Karpas-422 (cell line): ENCODE measurements at regions not wholly inside any gene's neighbourhood (a gene's known extent, or its start where the extent isn't known, plus 50 kb on each side); places are given as distances from the start of the nearest gene placed in this dataset. TPM values are rescaled to one million over a fixed set of nuclear protein-coding genes. Genes with fewer than 3 reads are reported as not detected.

Source experiments
- DNase-seq: peaks from one replicate; pipeline ENCODE4 v3.0.0-alpha.2; 2015
- H2AFZ ChIP-seq: fragments of 200-600 bp; sonication (generic); 2 replicates; pipeline ENCODE4 v1.6.1; 2014; ENCODE audit warnings: antibody characterized with exemption, low read length, mixed read lengths
- H3K27ac ChIP-seq: fragments of 200-600 bp; sonication (generic); 2 replicates; pipeline ENCODE4 v1.5.1; 2014; ENCODE audit warnings: mild to moderate bottlenecking, low read length, moderate library complexity
- H3K27me3 ChIP-seq: fragments of 200-600 bp; sonication (generic); 2 replicates; pipeline ENCODE4 v1.6.1; 2014; ENCODE audit warnings: low read length, mixed read lengths
- H3K36me3 ChIP-seq: fragments of 200-600 bp; sonication (generic); 2 replicates; pipeline ENCODE4 v1.6.1; 2014; ENCODE audit warnings: low read length, mixed read lengths; ENCODE audit not compliant: insufficient read depth
- H3K4me1 ChIP-seq: fragments of 200-600 bp; sonication (generic); 2 replicates; pipeline ENCODE4 v1.6.1; 2014; ENCODE audit warnings: mild to moderate bottlenecking, low read length, mixed read lengths
- H3K4me2 ChIP-seq: fragments of 200-600 bp; sonication (generic); 2 replicates; pipeline ENCODE4 v1.6.1; 2014; ENCODE audit warnings: low read length, low read depth, mild to moderate bottlenecking; ENCODE audit not compliant: poor library complexity, severe bottlenecking
- H3K4me3 ChIP-seq: fragments of 200-600 bp; sonication (generic); 2 replicates; pipeline ENCODE4 v1.5.1; 2014; ENCODE audit warnings: mild to moderate bottlenecking, antibody characterized with exemption, low read length, mixed read lengths
- H3K79me2 ChIP-seq: fragments of 200-600 bp; sonication (generic); 2 replicates; pipeline ENCODE4 v1.6.1; 2014; ENCODE audit warnings: mild to moderate bottlenecking, low read length, mixed read lengths
- H3K9ac ChIP-seq: fragments of 200-600 bp; sonication (generic); 2 replicates; pipeline ENCODE4 v1.6.0; 2014; ENCODE audit warnings: low read length
- H3K9me2 ChIP-seq: fragments of 200-600 bp; sonication (generic), shearing (Covaris generic); replicated peaks from 2 replicates; pipeline ENCODE4 v1.6.0; 2014; ENCODE audit warnings: mild to moderate bottlenecking, low read length, moderate library complexity; ENCODE audit not compliant: insufficient read depth
- H3K9me3 ChIP-seq: fragments of 300-700, 200-600 bp; sonication (generic); 2 replicates; pipeline ENCODE4 v1.6.1; 2014; ENCODE audit warnings: low read length, mixed read lengths
- H4K20me1 ChIP-seq: fragments of 200-600 bp; sonication (generic); 2 replicates; pipeline ENCODE4 v1.6.1; 2014; ENCODE audit warnings: mild to moderate bottlenecking, antibody characterized with exemption, low read length, low read depth; ENCODE audit not compliant: insufficient read depth
- small RNA-seq: library from RNA; depleted of rRNA; stranded (forward); fragments of <200 nt; gene quantifications from one replicate; pipeline ENCODE3, GENCODE V24; 2014

DNA sequence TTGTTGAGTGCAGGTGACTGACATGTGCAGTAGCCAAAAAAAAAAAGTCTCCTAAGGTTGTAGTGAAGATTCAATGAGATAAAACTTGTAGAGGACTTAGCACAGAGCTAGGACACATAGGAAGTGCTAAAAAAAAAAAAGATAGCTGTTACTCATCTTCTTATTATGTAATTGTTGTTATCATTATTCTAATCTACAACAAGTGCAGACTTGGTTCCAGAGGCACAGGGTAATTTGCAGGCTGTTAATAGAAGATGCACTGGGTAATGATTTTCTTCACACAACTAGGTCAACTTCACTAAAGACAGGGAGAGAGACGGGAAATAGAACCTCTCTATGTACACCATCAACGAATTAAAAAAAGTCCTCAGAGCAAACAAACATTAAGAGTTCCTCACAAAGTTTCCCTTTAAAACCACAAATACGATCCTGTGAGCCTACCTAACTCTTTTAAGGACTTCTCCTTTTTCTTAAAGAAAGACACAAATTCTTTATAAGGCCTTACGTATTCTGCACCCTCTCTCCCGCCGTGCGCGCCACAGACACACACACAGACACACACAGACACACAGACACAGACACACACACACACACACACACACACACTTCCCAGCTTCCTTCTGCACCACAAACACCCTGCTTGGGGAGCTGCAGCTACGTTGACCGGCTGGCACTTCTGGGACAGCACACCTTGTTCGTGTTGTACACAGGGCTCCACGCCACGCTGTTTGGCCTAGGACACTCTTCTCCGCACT, 49.8 kb upstream of the GADD45A start:
- no peaks in the 10 kb centered on the region for H4K20me1 ChIP-seq
- no peaks in the 10 kb centered on the region for H3K4me1 ChIP-seq
- H3K27ac ChIP-seq = no peak overlapping the region
- DNase-seq = no peak
- H3K9ac ChIP-seq = no peak overlapping the region
- H2AFZ ChIP-seq = no peak overlapping the region
- H3K4me3 ChIP-seq = no peak overlapping the region
- H3K79me2 ChIP-seq = no peaks in the 10 kb centered on the region
- H3K9me3 ChIP-seq = no peaks in the 10 kb centered on the region
- H3K9me2 ChIP-seq = no peaks in the 10 kb centered on the region
- no peaks in the 10 kb centered on the region for H3K36me3 ChIP-seq
- no peaks in the 10 kb centered on the region for H3K27me3 ChIP-seq
- H3K4me2 ChIP-seq = no peak overlapping the region

Small RNA genes lying in the stretch of these regions (small RNA-seq; reads per million reads assigned to genes)
- gene RNU6-1031P = not detected
